Ectodermal cell (in vitro differentiated cells): ENCODE measurements at regions not wholly inside any gene's neighbourhood (a gene's known extent, or its start where the extent isn't known, plus 50 kb on each side); places are given as distances from the start of the nearest gene placed in this dataset.

Experiments used
- H3K27ac ChIP-seq: 2 replicates; pipeline ENCODE4 v1.7.0; 2013; ENCODE audit warnings: mild to moderate bottlenecking, low read depth, low read length; ENCODE audit not compliant: insufficient read depth, poor library complexity, severe bottlenecking
- H3K27me3 ChIP-seq: 2 replicates; pipeline ENCODE4 v1.7.0; 2013; ENCODE audit warnings: mild to moderate bottlenecking, low read length; ENCODE audit not compliant: insufficient read depth, control insufficient read depth, poor library complexity, severe bottlenecking
- H3K36me3 ChIP-seq: one replicate; pipeline ENCODE4 v1.7.0; 2013; ENCODE audit warnings: low read length; ENCODE audit not compliant: control insufficient read depth, insufficient read depth
- H3K4me1 ChIP-seq: one replicate; pipeline ENCODE4 v1.7.0; 2013; ENCODE audit warnings: low read length; ENCODE audit not compliant: control insufficient read depth, insufficient read depth
- H3K4me3 ChIP-seq: 2 replicates; pipeline ENCODE4 v1.7.0; 2013; ENCODE audit warnings: low read depth, low read length, control low read depth; ENCODE audit not compliant: insufficient read depth
- H3K9me3 ChIP-seq: 2 replicates; pipeline ENCODE4 v1.7.0; 2013; ENCODE audit warnings: mild to moderate bottlenecking, low read length, moderate library complexity; ENCODE audit not compliant: control insufficient read depth
- whole genome bisulfite sequencing, 2 experiments: methylation state at CpG; one replicate each; pipeline ENCODE4 v1.1.7; 2013; ENCODE audit warnings: missing lambda C conversion rate in 2 of 2; 5-methylcytosine and 5-hydroxymethylcytosine counted together

DNA sequence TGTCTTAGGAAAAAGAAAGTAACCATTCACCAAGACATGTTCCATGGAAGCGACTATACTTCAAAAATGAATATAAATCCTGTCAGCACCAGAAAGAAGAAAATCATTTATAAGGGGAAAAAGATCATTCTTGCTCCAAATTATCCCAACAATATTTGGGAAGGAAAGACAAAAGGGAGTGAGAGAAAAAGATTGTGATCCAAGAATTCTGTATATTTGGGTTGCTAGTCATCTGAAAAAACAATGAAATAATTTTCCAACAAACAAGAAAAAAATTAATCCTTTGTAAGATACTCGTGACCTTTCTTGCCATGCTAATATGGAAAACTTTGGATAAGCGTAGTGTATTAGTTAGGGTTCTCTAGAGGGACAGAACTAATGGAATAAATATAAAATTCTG, 163.2 kb upstream of the ZNF32 start:
- 89 to 96% methylated on average over 2 of the region's 3 CpGs for WGBS, 2 experiments
- no peaks in the 10 kb centered on the region for H3K9me3 ChIP-seq
- no peaks in the 10 kb centered on the region for H3K4me1 ChIP-seq
- no peak overlapping the region for H3K27ac ChIP-seq
- no peaks in the 10 kb centered on the region for H3K36me3 ChIP-seq
- no peaks in the 10 kb centered on the region for H3K27me3 ChIP-seq
- H3K4me3 ChIP-seq, result no peak overlapping the region

DNA sequence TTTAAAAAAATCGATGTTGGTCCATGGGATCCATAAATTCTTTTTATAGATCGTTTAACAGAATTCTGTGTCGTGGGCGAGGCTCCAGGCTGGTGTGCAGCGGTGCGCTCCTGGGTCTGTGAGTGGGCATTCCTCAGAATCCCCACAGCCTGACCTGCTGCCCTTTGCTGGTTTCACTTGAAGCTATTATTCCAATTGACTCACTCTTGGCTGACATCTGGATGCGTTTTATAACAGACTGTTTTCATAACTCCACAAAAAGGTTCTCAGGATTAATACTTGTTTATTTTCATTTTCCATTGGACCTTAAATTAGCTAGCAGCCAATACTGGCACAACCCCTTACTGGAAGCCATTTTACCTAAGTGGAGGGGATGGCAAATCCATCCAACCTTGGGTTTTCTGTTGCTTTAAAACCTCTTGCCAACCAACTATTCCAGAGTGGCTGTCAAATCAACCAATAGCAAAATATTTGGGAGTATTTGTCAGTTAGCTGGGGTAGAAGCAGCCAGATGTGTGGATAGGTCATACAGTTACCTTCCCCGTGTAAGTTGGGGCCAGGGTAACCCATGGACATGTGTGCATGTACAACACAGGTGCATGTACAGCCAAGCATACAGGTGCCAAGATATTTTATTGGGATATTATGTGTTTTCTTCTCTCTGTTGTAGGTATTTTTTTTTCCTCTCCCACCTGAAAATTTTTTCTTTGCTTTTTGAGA, 160.7 kb upstream of the ZNF32 start:
- no peak overlapping the region for H3K27ac ChIP-seq
- 93 to 95% methylated on average over 8 of the region's 8 CpGs for WGBS, 2 experiments
- H3K4me3 ChIP-seq, result no peak overlapping the region
- H3K9me3 ChIP-seq, result no peaks in the 10 kb centered on the region
- H3K27me3 ChIP-seq, result no peaks in the 10 kb centered on the region
- no peaks in the 10 kb centered on the region for H3K36me3 ChIP-seq
- no peaks in the 10 kb centered on the region for H3K4me1 ChIP-seq

DNA sequence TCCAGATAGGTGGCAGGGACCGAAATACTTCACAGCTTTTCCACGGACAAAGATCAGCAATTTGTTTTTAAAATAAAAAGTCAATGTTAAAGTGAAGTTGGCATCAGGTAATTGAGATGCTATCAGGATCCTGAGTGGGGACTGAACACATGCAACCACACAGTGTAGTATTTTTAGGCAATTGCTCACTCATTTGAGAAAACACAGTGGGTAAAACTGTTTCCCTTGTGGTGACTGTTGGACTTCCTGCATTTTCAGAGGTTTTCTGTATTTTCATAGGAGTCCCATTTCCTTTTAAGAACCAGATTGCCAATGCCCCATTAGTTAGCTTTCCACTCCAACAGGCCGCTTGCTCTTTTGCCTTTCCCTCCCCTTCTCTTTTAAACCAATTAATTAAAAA, 159.5 kb upstream of the ZNF32 start:
- Histone ChIP-seq H3K4me1 (no peaks in the 10 kb centered on the region), H3K9me3 (no peaks in the 10 kb centered on the region), H3K4me3 (no peak overlapping the region), H3K27me3 (no peaks in the 10 kb centered on the region), H3K36me3 (no peaks in the 10 kb centered on the region), H3K27ac (no peak overlapping the region)
- WGBS, 2 experiments, result 90 to 97% methylated on average over 3 of the region's 3 CpGs

DNA sequence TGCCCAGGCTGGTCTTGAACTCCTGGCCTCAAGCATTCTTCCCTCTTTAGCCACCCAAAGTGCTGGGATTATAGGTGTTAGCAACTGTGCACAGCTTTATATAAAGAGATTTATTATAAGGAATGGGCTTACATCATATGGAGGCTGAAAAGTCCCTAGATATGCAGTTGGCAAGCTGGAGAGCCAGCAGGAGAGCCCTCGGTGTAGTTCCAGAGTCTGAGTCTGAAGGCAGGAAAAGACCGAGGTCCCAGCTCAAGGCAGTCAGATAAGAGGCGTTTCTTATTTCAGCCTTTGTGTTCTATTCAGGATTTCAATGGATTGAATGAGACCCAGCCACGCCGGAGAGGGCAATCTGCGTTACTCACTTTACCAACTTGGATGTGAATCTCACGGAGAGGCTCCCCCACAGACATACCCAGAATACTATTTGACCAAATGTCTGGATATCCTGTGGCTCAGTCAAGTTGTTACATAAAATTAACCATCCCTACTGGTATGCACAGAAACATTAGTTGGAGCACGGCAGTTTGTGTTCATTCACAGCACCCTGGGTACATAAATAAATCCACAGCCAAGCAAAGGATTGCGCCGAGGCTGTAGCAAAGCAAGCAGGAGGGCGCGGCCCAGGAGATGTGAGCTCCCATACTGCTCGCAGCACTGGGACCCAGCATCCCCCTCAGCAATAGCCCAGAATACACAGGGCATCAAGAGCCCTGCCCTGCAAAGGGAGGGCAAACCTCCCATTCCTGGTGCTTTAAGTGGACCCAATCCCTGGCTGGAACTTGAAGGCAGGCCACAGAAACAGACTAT, 158.4 kb upstream of the ZNF32 start:
- 90 to 91% methylated on average over 13 of the region's 13 CpGs for WGBS, 2 experiments
- no peaks in the 10 kb centered on the region for H3K4me1 ChIP-seq
- H3K36me3 ChIP-seq, result no peaks in the 10 kb centered on the region
- no peaks in the 10 kb centered on the region for H3K27me3 ChIP-seq
- H3K27ac ChIP-seq, result no peak overlapping the region
- H3K4me3 ChIP-seq, result no peak overlapping the region
- no peaks in the 10 kb centered on the region for H3K9me3 ChIP-seq

DNA sequence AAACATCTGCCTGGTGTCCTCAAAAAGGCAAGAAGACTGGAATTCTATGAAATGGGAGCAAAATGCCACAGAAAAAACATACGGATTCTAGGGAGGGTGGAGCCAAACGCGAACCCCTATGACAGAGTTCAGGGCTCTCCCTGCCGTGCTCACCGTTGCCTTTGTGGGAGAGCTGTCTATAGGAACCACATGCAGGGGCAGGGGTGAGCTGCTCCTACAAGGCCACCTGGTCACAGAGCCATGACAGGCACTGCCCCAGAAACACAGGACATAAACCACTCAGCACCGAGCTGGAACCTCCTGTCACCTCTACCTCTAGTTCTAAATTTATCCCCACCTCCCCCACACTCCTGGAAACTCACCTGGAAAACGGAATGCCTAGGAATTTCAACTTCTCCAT, 155.1 kb upstream of the ZNF32 start:
- H3K4me1 ChIP-seq, result no peaks in the 10 kb centered on the region
- no peaks in the 10 kb centered on the region for H3K36me3 ChIP-seq
- H3K9me3 ChIP-seq, result no peaks in the 10 kb centered on the region
- WGBS, 2 experiments, result 78 to 80% methylated on average over 7 of the region's 7 CpGs
- no peaks in the 10 kb centered on the region for H3K27me3 ChIP-seq
- H3K4me3 ChIP-seq, result no peak overlapping the region
- H3K27ac ChIP-seq, result no peak overlapping the region

DNA sequence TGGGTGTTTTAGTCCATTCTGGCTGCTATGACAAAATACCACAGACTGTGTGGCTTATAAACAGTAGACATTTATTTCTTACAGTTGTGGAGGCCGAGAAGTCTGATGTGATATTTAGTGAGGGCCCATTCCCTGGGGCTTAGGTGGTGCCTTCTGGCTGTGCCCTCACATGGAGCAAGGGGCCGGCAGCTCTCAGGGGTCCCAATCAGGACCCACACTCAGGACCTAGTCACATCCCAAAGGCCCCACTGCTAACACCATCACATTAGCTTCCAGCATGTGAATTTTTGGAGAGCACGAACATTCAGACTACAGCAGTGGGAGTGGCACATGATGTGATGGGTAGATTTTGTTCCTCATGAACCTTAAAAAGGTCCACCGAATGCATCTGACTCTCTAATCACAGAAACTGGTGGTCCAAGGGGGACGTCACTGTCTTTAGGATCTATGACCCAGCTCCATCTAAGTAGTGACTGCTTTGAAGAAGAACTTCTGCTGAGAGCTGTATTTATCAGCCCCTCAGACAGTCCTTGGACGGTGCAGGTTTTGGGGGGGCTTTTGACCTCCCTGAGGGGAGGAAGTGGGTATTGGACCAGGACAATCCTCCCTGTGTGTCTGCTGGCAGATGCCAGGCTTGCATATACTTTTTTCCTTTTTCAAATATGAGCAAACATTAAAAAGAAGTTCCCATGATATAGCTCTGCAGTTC, 154.5 kb upstream of the ZNF32 start:
- Histone ChIP-seq H3K9me3 (no peaks in the 10 kb centered on the region), H3K27ac (no peak overlapping the region), H3K4me3 (no peak overlapping the region), H3K36me3 (no peaks in the 10 kb centered on the region), H3K27me3 (no peaks in the 10 kb centered on the region), H3K4me1 (no peaks in the 10 kb centered on the region)
- 88 to 93% methylated on average over 6 of the region's 6 CpGs for WGBS, 2 experiments

DNA sequence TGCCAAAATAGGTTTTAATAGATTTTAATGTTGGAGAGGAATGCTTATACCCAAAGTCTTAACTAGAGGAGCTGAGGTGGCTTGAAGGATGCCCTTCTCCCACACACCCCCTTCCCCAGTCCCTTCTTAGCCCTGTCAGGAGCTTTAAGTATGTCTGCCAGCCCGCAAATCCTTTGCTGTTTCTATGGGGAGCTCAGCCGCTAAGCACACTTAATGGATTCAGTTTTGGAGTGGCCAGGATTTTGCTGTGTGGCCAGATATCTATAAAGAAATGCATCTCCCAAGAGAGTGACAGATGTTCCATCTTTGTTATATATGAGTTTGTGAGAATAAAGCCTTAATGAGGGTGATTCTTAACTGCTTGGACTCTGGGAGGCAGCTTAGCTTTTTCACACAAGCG, 152.9 kb upstream of the ZNF32 start:
- Histone ChIP-seq H3K4me3 (no peak overlapping the region), H3K27me3 (no peaks in the 10 kb centered on the region), H3K4me1 (no peaks in the 10 kb centered on the region), H3K9me3 (no peaks in the 10 kb centered on the region), H3K27ac (no peak overlapping the region), H3K36me3 (no peaks in the 10 kb centered on the region)
- WGBS, 2 experiments, result 88 to 96% methylated on average over 3 of the region's 3 CpGs

DNA sequence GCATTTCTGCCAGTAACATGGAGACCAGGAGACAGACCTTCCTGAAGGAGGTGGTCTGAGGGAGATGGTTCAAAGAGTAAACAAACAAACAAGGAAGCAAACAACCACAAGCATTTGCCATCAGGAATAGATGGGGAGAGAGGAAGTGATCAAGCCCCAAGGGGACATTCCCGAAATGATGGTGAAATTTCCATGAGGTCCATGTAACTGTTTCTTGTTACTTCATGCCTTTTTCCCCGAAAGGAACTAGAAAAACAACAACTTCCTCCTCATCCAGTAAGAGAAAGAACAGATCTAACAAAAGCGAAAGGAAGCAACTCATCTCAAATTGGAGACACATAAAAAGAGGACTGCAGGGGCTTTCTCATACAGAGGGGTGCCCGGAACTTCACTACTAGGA, 152.5 kb upstream of the ZNF32 start:
- Histone ChIP-seq H3K27ac (no peak overlapping the region), H3K4me1 (no peaks in the 10 kb centered on the region), H3K9me3 (no peaks in the 10 kb centered on the region), H3K27me3 (no peaks in the 10 kb centered on the region), H3K36me3 (no peaks in the 10 kb centered on the region), H3K4me3 (no peak overlapping the region)
- 92 to 93% methylated on average over 4 of the region's 4 CpGs for WGBS, 2 experiments

DNA sequence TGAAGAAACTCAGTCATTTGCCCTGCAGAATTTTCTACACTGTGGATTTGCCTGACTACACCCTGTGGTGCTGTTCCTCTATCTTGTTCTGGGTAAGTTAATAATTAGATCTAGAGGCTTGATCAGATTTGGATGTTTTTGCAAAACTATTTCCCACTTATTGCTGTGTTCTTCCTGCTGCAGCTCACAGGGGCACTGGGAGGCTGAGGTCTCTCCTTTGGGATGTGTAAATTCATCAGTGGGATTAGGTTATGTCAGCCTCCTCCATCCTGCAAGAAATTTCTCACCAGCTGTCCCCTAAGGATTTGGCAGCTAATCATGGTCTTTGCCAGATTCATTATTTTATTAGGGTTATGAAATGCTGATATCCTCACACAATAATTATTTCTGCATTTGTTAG, 148.1 kb upstream of the ZNF32 start:
- H3K4me1 ChIP-seq, result no peaks in the 10 kb centered on the region
- no peaks in the 10 kb centered on the region for H3K27me3 ChIP-seq
- H3K4me3 ChIP-seq, result no peak overlapping the region
- no peaks in the 10 kb centered on the region for H3K36me3 ChIP-seq
- H3K27ac ChIP-seq, result no peak overlapping the region
- H3K9me3 ChIP-seq, result no peaks in the 10 kb centered on the region

DNA sequence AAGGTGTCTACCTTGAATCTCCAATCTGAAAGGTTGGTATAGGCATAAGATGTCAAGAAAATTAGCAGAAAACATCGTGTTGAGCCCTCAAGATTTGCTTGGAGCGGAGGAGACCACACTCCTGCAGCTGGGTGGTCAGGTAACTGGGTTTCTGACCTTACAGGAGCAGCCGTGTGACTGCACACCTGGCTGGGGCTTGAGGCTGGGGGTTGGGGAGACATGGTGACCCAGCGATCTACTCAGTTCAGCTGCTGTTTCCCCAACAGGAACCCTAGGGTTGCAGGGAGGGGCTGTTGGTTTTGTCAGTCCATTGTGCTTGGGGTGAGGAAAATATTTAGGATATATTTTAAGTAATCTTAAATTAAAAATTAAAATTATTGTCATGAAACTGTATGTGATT, 147.0 kb upstream of the ZNF32 start:
- H3K27ac ChIP-seq, result no peak overlapping the region
- no peak overlapping the region for H3K4me3 ChIP-seq
- H3K36me3 ChIP-seq, result no peaks in the 10 kb centered on the region
- no peaks in the 10 kb centered on the region for H3K27me3 ChIP-seq
- WGBS, 2 experiments, result 91 to 94% methylated on average over 4 of the region's 4 CpGs
- no peaks in the 10 kb centered on the region for H3K9me3 ChIP-seq
- H3K4me1 ChIP-seq, result no peaks in the 10 kb centered on the region
